WTC11 (cell line): ENCODE measurements at regions not wholly inside any gene's neighbourhood (a gene's known extent, or its start where the extent isn't known, plus 50 kb on each side); places are given as distances from the start of the nearest gene placed in this dataset.

ENCODE experiments used
- ATAC-seq: fragments of 200-7000 bp; cut with Tn5 transposase; 2 replicates; pipeline ENCODE4 v1.10.0; 2021; ENCODE audit warnings: mild to moderate bottlenecking, moderate library complexity
- CTCF ChIA-PET: fragments of 300-600 bp; sonication (Branson Sonifier 250); formaldehyde crosslinking; loops from one replicate; lab custom pipeline; 2021; ENCODE audit warnings: antibody characterized with exemption; lab: Charles Lee
- POLR2A ChIA-PET: fragments of 350-600 bp; sonication (Branson Sonifier 250); formaldehyde crosslinking; loops from one replicate; lab custom pipeline; 2021; ENCODE audit warnings: antibody characterized with exemption; lab: Charles Lee
- DNase-seq: peaks from one replicate; pipeline ENCODE4 v3.0.0; 2021; ENCODE audit warnings: low spot score
- H3K27ac Mint-ChIP-seq: 2 replicates; pipeline ENCODE4 v1.8.0; 2021; ENCODE audit warnings: mixed read lengths
- H3K27me3 Mint-ChIP-seq: 2 replicates; pipeline ENCODE4 v1.8.0; 2021; ENCODE audit warnings: low read depth, mild to moderate bottlenecking, moderate library complexity, mixed read lengths
- H3K36me3 Mint-ChIP-seq: 2 replicates; pipeline ENCODE4 v1.8.0; 2021; ENCODE audit warnings: mixed read lengths
- H3K4me1 Mint-ChIP-seq: 2 replicates; pipeline ENCODE4 v1.8.0; 2022; ENCODE audit warnings: mixed read lengths
- H3K4me3 Mint-ChIP-seq: 2 replicates; pipeline ENCODE4 v1.8.0; 2021; ENCODE audit warnings: mild to moderate bottlenecking, moderate library complexity, mixed read lengths
- H3K9me3 Mint-ChIP-seq: 2 replicates; pipeline ENCODE4 v1.8.0; 2021; ENCODE audit warnings: mixed read lengths
- ATF2 ChIP-seq: sonication (generic); formaldehyde crosslinking; IDR thresholded peaks from 2 replicates; pipeline ENCODE4 v1.8.1; 2022; ENCODE audit warnings: low read depth, missing genetic modification reagents, borderline replicate concordance
- CBFB ChIP-seq: sonication (generic); formaldehyde crosslinking; IDR thresholded peaks from 2 replicates; pipeline ENCODE4 v1.8.1; 2022; ENCODE audit warnings: mild to moderate bottlenecking, low read depth, missing genetic modification reagents
- CDX4 ChIP-seq: fragments of 250-450 bp; sonication (Bioruptor Pico); IDR thresholded peaks from 2 replicates; pipeline ENCODE4 v1.9.0; 2021; ENCODE audit warnings: moderate library complexity, mild to moderate bottlenecking, inconsistent platforms, borderline replicate concordance
- E2F4 ChIP-seq: sonication (generic); formaldehyde crosslinking; IDR thresholded peaks from 2 replicates; pipeline ENCODE4 v1.8.1; 2022; ENCODE audit warnings: low read depth, mild to moderate bottlenecking, moderate library complexity, missing genetic modification reagents, borderline replicate concordance
- E2F5 ChIP-seq: sonication (generic); formaldehyde crosslinking; IDR thresholded peaks from 2 replicates; pipeline ENCODE4 v1.8.1; 2022; ENCODE audit warnings: mild to moderate bottlenecking, moderate library complexity, missing genetic modification reagents
- EMX1 ChIP-seq: fragments of 250-450 bp; sonication (Bioruptor Pico); IDR thresholded peaks from 2 replicates; pipeline ENCODE4 v1.8.0; 2021; ENCODE audit warnings: mild to moderate bottlenecking
- ETV6 ChIP-seq: sonication (generic); formaldehyde crosslinking; IDR thresholded peaks from 2 replicates; pipeline ENCODE4 v1.8.1; 2022; ENCODE audit warnings: mild to moderate bottlenecking, missing genetic modification reagents
- FOXK1 ChIP-seq: sonication (generic); formaldehyde crosslinking; IDR thresholded peaks from 2 replicates; pipeline ENCODE4 v1.8.0; 2022; ENCODE audit warnings: mild to moderate bottlenecking, moderate library complexity, missing genetic modification reagents
- GRHL2 ChIP-seq: fragments of 250-450 bp; sonication (Bioruptor Pico); IDR thresholded peaks from 2 replicates; pipeline ENCODE4 v1.8.0; 2022; ENCODE audit warnings: mild to moderate bottlenecking, moderate library complexity; ENCODE audit not compliant: insufficient replicate concordance, severe bottlenecking
- NFE2L1 ChIP-seq: sonication (generic); formaldehyde crosslinking; IDR thresholded peaks from 2 replicates; pipeline ENCODE4 v1.8.1; 2023; ENCODE audit warnings: missing genetic modification reagents
- NR1H2 ChIP-seq: sonication (generic); formaldehyde crosslinking; IDR thresholded peaks from 2 replicates; pipeline ENCODE4 v1.9.0; 2021; ENCODE audit warnings: mild to moderate bottlenecking, moderate library complexity, missing genetic modification reagents
- NR2C2 ChIP-seq: sonication (generic); formaldehyde crosslinking; IDR thresholded peaks from 2 replicates; pipeline ENCODE4 v1.8.0; 2022; ENCODE audit warnings: mild to moderate bottlenecking, missing genetic modification reagents
- PREB ChIP-seq: sonication (generic); formaldehyde crosslinking; IDR thresholded peaks from 2 replicates; pipeline ENCODE4 v1.8.1; 2022; ENCODE audit warnings: mild to moderate bottlenecking, missing genetic modification reagents, moderate library complexity, borderline replicate concordance
- RORB ChIP-seq: fragments of 250-450 bp; sonication (Bioruptor Pico); IDR thresholded peaks from 2 replicates; pipeline ENCODE4 v1.9.0; 2021; ENCODE audit warnings: mild to moderate bottlenecking
- SOX15 ChIP-seq: fragments of 250-450 bp; sonication (Bioruptor Pico); IDR thresholded peaks from 2 replicates; pipeline ENCODE4 v1.9.0; 2021; ENCODE audit warnings: mild to moderate bottlenecking
- TP53 ChIP-seq: sonication (generic); formaldehyde crosslinking; IDR thresholded peaks from 2 replicates; pipeline ENCODE4 v1.8.1; 2023; ENCODE audit warnings: mild to moderate bottlenecking, missing genetic modification reagents
- ZBTB21 ChIP-seq: sonication (generic); formaldehyde crosslinking; IDR thresholded peaks from 2 replicates; pipeline ENCODE4 v1.8.1; 2023; ENCODE audit warnings: mild to moderate bottlenecking, missing genetic modification reagents, borderline replicate concordance
- ZMAT4 ChIP-seq: fragments of 250-450 bp; sonication (Bioruptor Pico); IDR thresholded peaks from 2 replicates; pipeline ENCODE4 v1.9.0; 2021; ENCODE audit warnings: mild to moderate bottlenecking
- ZNF121 ChIP-seq: sonication (generic); formaldehyde crosslinking; IDR thresholded peaks from 2 replicates; pipeline ENCODE4 v1.8.0; 2023; ENCODE audit warnings: missing genetic modification reagents
- ZNF281 ChIP-seq: sonication (generic); formaldehyde crosslinking; IDR thresholded peaks from 2 replicates; pipeline ENCODE4 v1.8.0; 2023; ENCODE audit warnings: mild to moderate bottlenecking, missing genetic modification reagents
- ZNF317 ChIP-seq: sonication (generic); formaldehyde crosslinking; IDR thresholded peaks from 2 replicates; pipeline ENCODE4 v1.8.1; 2023; ENCODE audit warnings: low read depth, mild to moderate bottlenecking, moderate library complexity, missing genetic modification reagents, borderline replicate concordance
- ZNF423 ChIP-seq: fragments of 250-450 bp; sonication (Bioruptor Pico); IDR thresholded peaks from 2 replicates; pipeline ENCODE4 v2.1.2; 2022; ENCODE audit warnings: mild to moderate bottlenecking, moderate library complexity
- ZNF512 ChIP-seq: sonication (generic); formaldehyde crosslinking; IDR thresholded peaks from 2 replicates; pipeline ENCODE4 v1.8.1; 2022; ENCODE audit warnings: missing genetic modification reagents, borderline replicate concordance

- H3K27ac Mint-ChIP-seq, result peak overlapping the region; percentile 26; the same call in 1 of the 2 replicates
- no peaks in the 10 kb centered on the region for H3K27me3 Mint-ChIP-seq
- no peak overlapping the region for H3K4me3 Mint-ChIP-seq
- ATAC-seq (peak; percentile 69), DNase-seq (no peak)
- H3K4me1 Mint-ChIP-seq, result peaks cover 26% of the 10 kb centered on the region
- no peaks in the 10 kb centered on the region for H3K36me3 Mint-ChIP-seq
- H3K9me3 Mint-ChIP-seq, result no peaks in the 10 kb centered on the region
- POLR2A ChIA-PET, result no interaction called here
- TF ChIP-seq CBFB (CRISPR knock-in tag) (no peak), ZNF423 (no peak), SOX15 (no peak), NFE2L1 (CRISPR knock-in tag) (no peak), FOXK1 (CRISPR knock-in tag) (no peak), EMX1 (CRISPR knock-in tag) (no peak)
- CTCF ChIA-PET, result interaction anchor here (0.6 to 1.1 kb wide), 4 partner anchors 24 to 229 kb away, joined by 3 to 4 read pairs (median 3); no protein-coding TSS in a partner anchor
These were observed 316.9 kb upstream of the E2F7 start for GRCh38 chr12:77382096-77382742.

GRCh38 chr12:77377622-77378021 lies 312.3 kb upstream of the E2F7 start:
- ChIA-PET CTCF (no interaction called here), POLR2A (no interaction called here)
- Mint-ChIP-seq H3K27me3 (no peaks in the 10 kb centered on the region), H3K36me3 (no peaks in the 10 kb centered on the region), H3K27ac (no peak overlapping the region), H3K4me1 (peaks cover 14% of the 10 kb centered on the region), H3K9me3 (no peaks in the 10 kb centered on the region), H3K4me3 (no peak overlapping the region)
- DNase-seq, result no peak
- no peak for TF ChIP-seq PREB (CRISPR knock-in tag)
- no peak for TF ChIP-seq ZBTB21 (CRISPR knock-in tag)
- TF ChIP-seq GRHL2, result no peak
- TF ChIP-seq TP53 (CRISPR knock-in tag), result no peak
- TF ChIP-seq ZNF317, result no peak
- no peak for TF ChIP-seq FOXK1 (CRISPR knock-in tag)
- TF ChIP-seq E2F5 (CRISPR knock-in tag), result no peak
- no peak for TF ChIP-seq RORB (CRISPR knock-in tag)
- no peak for TF ChIP-seq NR2C2 (CRISPR knock-in tag)
- no peak for TF ChIP-seq ZNF121
- no peak for TF ChIP-seq CDX4 (CRISPR knock-in tag)
- TF ChIP-seq ATF2 (CRISPR knock-in tag), result no peak
- TF ChIP-seq E2F4 (CRISPR knock-in tag), result no peak
- TF ChIP-seq ETV6 (CRISPR knock-in tag), result no peak
- TF ChIP-seq NR1H2 (CRISPR knock-in tag), result no peak
- no peak for TF ChIP-seq ZNF512 (CRISPR knock-in tag)
- TF ChIP-seq ZMAT4 (CRISPR knock-in tag), result no peak
- no peak for TF ChIP-seq ZNF281
- ATAC-seq, result no peak
